ENCODE measurements at regions not wholly inside any gene's neighbourhood (a gene's known extent, or its start where the extent isn't known, plus 50 kb on each side); places are given as distances from the start of the nearest gene placed in this dataset.
A peak's percentile ranks its signal among the peaks of the same experiment; 100 is the strongest.

GRCh38 chr1:117753232-117753631 lies 147.4 kb downstream of the TENT5C start:
- no peak for DNase-seq
- Histone ChIP-seq H3K9me2 (replicated peaks; ENCODE audit: insufficient read depth, low read length) (no peaks in the 10 kb centered on the region), H3K79me2 (ENCODE audit: low read length) (peaks cover 38% of the 10 kb centered on the region), H3K4me3 (ENCODE audit: low read length) (no peak overlapping the region), H3K4me1 (ENCODE audit: low read length) (peaks cover 36% of the 10 kb centered on the region), H3K9ac (ENCODE audit: low read length) (peak overlapping the region; percentile 62; the same call in 1 of the 2 replicates), H3K36me3 (replicated peaks; ENCODE audit: insufficient read depth, low read length) (no peaks in the 10 kb centered on the region), H4K20me1 (ENCODE audit: insufficient read depth, low read length) (no peaks in the 10 kb centered on the region), H3K27ac (ENCODE audit: low read length) (peak overlapping the region; percentile 73; the same call in 1 of the 2 replicates), H3K9me3 (replicated peaks; ENCODE audit: insufficient read depth, low read length) (no peaks in the 10 kb centered on the region), H2AFZ (ENCODE audit: low read length) (peak overlapping the region; percentile 68; the same call in 1 of the 2 replicates), H3K4me2 (ENCODE audit: low read depth, low read length) (peak overlapping the region; percentile 82), H3F3A (ENCODE audit: insufficient read depth, low read length) (no peaks in the 10 kb centered on the region), H3K27me3 (replicated peaks; ENCODE audit: insufficient read depth, low read length) (no peaks in the 10 kb centered on the region)
- no peak for TF ChIP-seq EZH2 (optimal IDR thresholded peaks at IDR 0.05; ENCODE audit: low read depth, low read length)
- no peak for TF ChIP-seq EZH2phosphoT487 (IDR thresholded peaks at IDR 0.05; ENCODE audit: low read length)
- no peak for TF ChIP-seq CTCF (IDR thresholded peaks at IDR 0.05; ENCODE audit: low read length)

- no peaks in the 10 kb centered on the region for H4K20me1 ChIP-seq (ENCODE audit: insufficient read depth, low read length)
- H3K27ac ChIP-seq (ENCODE audit: low read length): peak overlapping the region; percentile 73; the same call in 1 of the 2 replicates
- no peaks in the 10 kb centered on the region for H3K9me3 ChIP-seq (replicated peaks; ENCODE audit: insufficient read depth, low read length)
- H3K4me1 ChIP-seq (ENCODE audit: low read length): peaks cover 40% of the 10 kb centered on the region
- peak overlapping the region; percentile 53 for H3K4me3 ChIP-seq (ENCODE audit: low read length)
- peak overlapping the region; percentile 82 for H3K4me2 ChIP-seq (ENCODE audit: low read depth, low read length)
- no peaks in the 10 kb centered on the region for H3K36me3 ChIP-seq (replicated peaks; ENCODE audit: insufficient read depth, low read length)
- peak overlapping the region; percentile 68 for H2AFZ ChIP-seq (ENCODE audit: low read length)
- peak; percentile 21 for DNase-seq
- peaks cover 42% of the 10 kb centered on the region for H3K79me2 ChIP-seq (ENCODE audit: low read length)
- H3F3A ChIP-seq (ENCODE audit: insufficient read depth, low read length): no peaks in the 10 kb centered on the region
- H3K27me3 ChIP-seq (replicated peaks; ENCODE audit: insufficient read depth, low read length): no peaks in the 10 kb centered on the region
- TF ChIP-seq EZH2phosphoT487 (IDR thresholded peaks at IDR 0.05; ENCODE audit: low read length) (no peak), EZH2 (optimal IDR thresholded peaks at IDR 0.05; ENCODE audit: low read depth, low read length) (no peak), CTCF (IDR thresholded peaks at IDR 0.05; ENCODE audit: low read length) (no peak)
- no peaks in the 10 kb centered on the region for H3K9me2 ChIP-seq (replicated peaks; ENCODE audit: insufficient read depth, low read length)
- H3K9ac ChIP-seq (ENCODE audit: low read length): peak overlapping the region; percentile 62
Observed at GRCh38 chr1:117753652-117754051, 147.8 kb downstream of the TENT5C start.

- peak overlapping the region; percentile 82 for H3K4me2 ChIP-seq (ENCODE audit: low read depth, low read length)
Observed at GRCh38 chr1:117754061-117754969, 148.5 kb downstream of the TENT5C start.

More at GRCh38 chr1:117754061-117754969, 148.5 kb downstream of the TENT5C start:
- Histone ChIP-seq H3K4me3 (ENCODE audit: low read length) (peak overlapping the region; percentile 53), H3K9ac (ENCODE audit: low read length) (peak overlapping the region; percentile 62), H3F3A (ENCODE audit: insufficient read depth, low read length) (peaks cover 5% of the 10 kb centered on the region; the same call in 1 of the 2 replicates), H3K79me2 (ENCODE audit: low read length) (peaks cover 48% of the 10 kb centered on the region), H3K27me3 (replicated peaks; ENCODE audit: insufficient read depth, low read length) (no peaks in the 10 kb centered on the region), H2AFZ (ENCODE audit: low read length) (peak overlapping the region; percentile 68), H3K4me1 (ENCODE audit: low read length) (peaks cover 43% of the 10 kb centered on the region), H3K9me2 (replicated peaks; ENCODE audit: insufficient read depth, low read length) (no peaks in the 10 kb centered on the region), H3K27ac (ENCODE audit: low read length) (peak overlapping the region; percentile 73), H4K20me1 (ENCODE audit: insufficient read depth, low read length) (no peaks in the 10 kb centered on the region), H3K9me3 (replicated peaks; ENCODE audit: insufficient read depth, low read length) (no peaks in the 10 kb centered on the region), H3K36me3 (replicated peaks; ENCODE audit: insufficient read depth, low read length) (no peaks in the 10 kb centered on the region)
- peak; percentile 55 for TF ChIP-seq CTCF (IDR thresholded peaks at IDR 0.05; ENCODE audit: low read length)
- no peak for TF ChIP-seq EZH2 (optimal IDR thresholded peaks at IDR 0.05; ENCODE audit: low read depth, low read length)
- no peak for TF ChIP-seq EZH2phosphoT487 (IDR thresholded peaks at IDR 0.05; ENCODE audit: low read length)
- peak; percentile 47 for DNase-seq

All from MM.1S (cell line).